Natural killer cell (primary cell): ENCODE measurements at regions not wholly inside any gene's neighbourhood (a gene's known extent, or its start where the extent isn't known, plus 50 kb on each side); places are given as distances from the start of the nearest gene placed in this dataset.

Experiments
- ATAC-seq, 3 donors: fragments of 150-1000 bp in 2 of 3; fragments of 200-7000 bp in 1 of 3; cut with Tn5 transposase; 1 replicate in 1 of 3; 2 replicates in 2 of 3; pipeline ENCODE4 v1.10.0; 2021; ENCODE audit warnings: mild to moderate bottlenecking in 2 of 3, moderate library complexity in 2 of 3
- DNase-seq, 2 donors: peaks; one replicate each; pipeline versions ENCODE4 v3.0.0 to v3.0.0-alpha.2; 2013 to 2021; ENCODE audit warnings: mixed read lengths in 1 of 2
- H3K27ac ChIP-seq: one replicate; pipeline ENCODE4 v1.5.1; 2013; ENCODE audit warnings: mild to moderate bottlenecking, low read length
- H3K27me3 ChIP-seq: one replicate; pipeline ENCODE4 v1.6.1; 2013; ENCODE audit warnings: low read length; ENCODE audit not compliant: control insufficient read depth, insufficient read depth
- H3K36me3 ChIP-seq: one replicate; pipeline ENCODE4 v1.6.1; 2013; ENCODE audit warnings: low read length; ENCODE audit not compliant: control insufficient read depth, insufficient read depth
- H3K4me1 ChIP-seq: one replicate; pipeline ENCODE4 v1.6.1; 2013; ENCODE audit warnings: low read length; ENCODE audit not compliant: control insufficient read depth, insufficient read depth
- H3K4me3 ChIP-seq: one replicate; pipeline ENCODE4 v1.5.1; 2013; ENCODE audit warnings: low read length
- H3K9me3 ChIP-seq: one replicate; pipeline ENCODE4 v1.6.1; 2013; ENCODE audit warnings: low read length; ENCODE audit not compliant: control insufficient read depth, insufficient read depth
- H3K27ac Mint-ChIP-seq, 2 donors: one replicate each; pipeline ENCODE4 v1.8.0; 2022; ENCODE audit warnings: mild to moderate bottlenecking in 2 of 2, mixed read lengths in 2 of 2, moderate library complexity in 1 of 2
- H3K27me3 Mint-ChIP-seq, 2 donors: one replicate each; pipeline ENCODE4 v1.8.0; 2022; ENCODE audit warnings: low read depth in 2 of 2, mixed read lengths in 2 of 2
- H3K36me3 Mint-ChIP-seq: one replicate; pipeline ENCODE4 v1.8.0; 2022; ENCODE audit warnings: mixed read lengths
- H3K4me1 Mint-ChIP-seq, 2 donors: one replicate each; pipeline ENCODE4 v1.8.0; 2022; ENCODE audit warnings: mixed read lengths in 2 of 2
- H3K4me3 Mint-ChIP-seq: one replicate; pipeline ENCODE4 v1.8.0; 2022; ENCODE audit warnings: mild to moderate bottlenecking, moderate library complexity, mixed read lengths
- H3K9me3 Mint-ChIP-seq, 2 donors: one replicate each; pipeline ENCODE4 v1.8.0; 2022; ENCODE audit warnings: mixed read lengths in 2 of 2
- WGBS: methylation state at CpG from one replicate; pipeline ENCODE4 v1.1.7; 2013; ENCODE audit warnings: missing lambda C conversion rate; ENCODE audit not compliant: insufficient coverage; 5-methylcytosine and 5-hydroxymethylcytosine counted together
- intact Hi-C: fragments of 100-400 bp; cut with micrococcal nuclease; formaldehyde crosslinking; loops from one replicate; pipeline ENCODE4 v1.14.2; 2022
- TF ChIP-seq, protein P1 (sequence below): fragments of 200-600 bp; IDR thresholded peaks from one replicate; pipeline ENCODE4 v1.8.0; 2022; ENCODE audit warnings: antibody characterized with exemption

DNA sequence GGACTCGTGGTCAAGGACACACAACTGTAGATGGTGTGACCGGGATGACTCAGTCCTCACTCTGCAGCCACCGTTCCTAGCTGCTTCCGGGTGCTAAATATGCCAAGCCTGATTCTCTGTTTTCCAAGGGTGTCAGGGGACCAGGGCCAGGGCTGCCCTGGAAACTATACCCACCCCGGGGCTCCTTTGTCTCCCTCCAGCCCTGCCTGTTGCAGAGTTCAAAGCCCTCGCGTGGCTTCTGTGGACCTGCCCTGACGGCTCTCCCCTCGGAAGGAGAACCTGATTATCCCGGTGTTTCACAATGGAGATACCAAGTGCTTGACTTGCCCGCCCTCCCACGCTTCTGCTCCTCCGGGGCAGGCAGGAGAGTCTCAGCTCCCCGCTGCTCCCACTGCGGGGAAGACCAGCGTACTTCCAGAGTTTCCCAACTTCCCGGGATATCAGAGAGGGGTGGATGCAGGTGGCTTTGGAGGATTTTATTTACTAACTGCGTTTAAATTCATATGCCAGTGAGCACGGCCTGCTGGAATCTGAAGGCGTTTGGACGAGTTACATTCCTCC is 125.0 kb downstream of the ASB7 start:
- no peaks in the 10 kb centered on the region for H3K4me1 Mint-ChIP-seq
- H3K27me3 ChIP-seq: no peaks in the 10 kb centered on the region
- no peaks in the 10 kb centered on the region for H3K36me3 ChIP-seq
- no peak overlapping the region for H3K4me3 ChIP-seq
- H3K9me3 ChIP-seq: no peaks in the 10 kb centered on the region
- H3K27me3 Mint-ChIP-seq: peaks cover 5 to 10% of the 10 kb centered on the region in 2 donors
- H3K4me3 Mint-ChIP-seq: no peak overlapping the region
- H3K36me3 Mint-ChIP-seq: no peaks in the 10 kb centered on the region
- H3K9me3 Mint-ChIP-seq: no peaks in the 10 kb centered on the region
- 90% methylated on average over 21 of the region's 21 CpGs for WGBS
- no peak overlapping the region for H3K27ac ChIP-seq
- no peak overlapping the region for H3K27ac Mint-ChIP-seq
- H3K4me1 ChIP-seq: no peaks in the 10 kb centered on the region
- intact Hi-C loops: no loop called here
- TF ChIP-seq, protein P1, sequence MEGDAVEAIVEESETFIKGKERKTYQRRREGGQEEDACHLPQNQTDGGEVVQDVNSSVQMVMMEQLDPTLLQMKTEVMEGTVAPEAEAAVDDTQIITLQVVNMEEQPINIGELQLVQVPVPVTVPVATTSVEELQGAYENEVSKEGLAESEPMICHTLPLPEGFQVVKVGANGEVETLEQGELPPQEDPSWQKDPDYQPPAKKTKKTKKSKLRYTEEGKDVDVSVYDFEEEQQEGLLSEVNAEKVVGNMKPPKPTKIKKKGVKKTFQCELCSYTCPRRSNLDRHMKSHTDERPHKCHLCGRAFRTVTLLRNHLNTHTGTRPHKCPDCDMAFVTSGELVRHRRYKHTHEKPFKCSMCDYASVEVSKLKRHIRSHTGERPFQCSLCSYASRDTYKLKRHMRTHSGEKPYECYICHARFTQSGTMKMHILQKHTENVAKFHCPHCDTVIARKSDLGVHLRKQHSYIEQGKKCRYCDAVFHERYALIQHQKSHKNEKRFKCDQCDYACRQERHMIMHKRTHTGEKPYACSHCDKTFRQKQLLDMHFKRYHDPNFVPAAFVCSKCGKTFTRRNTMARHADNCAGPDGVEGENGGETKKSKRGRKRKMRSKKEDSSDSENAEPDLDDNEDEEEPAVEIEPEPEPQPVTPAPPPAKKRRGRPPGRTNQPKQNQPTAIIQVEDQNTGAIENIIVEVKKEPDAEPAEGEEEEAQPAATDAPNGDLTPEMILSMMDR: no peak
- ATAC-seq: no peak
- no peak for DNase-seq

DNA sequence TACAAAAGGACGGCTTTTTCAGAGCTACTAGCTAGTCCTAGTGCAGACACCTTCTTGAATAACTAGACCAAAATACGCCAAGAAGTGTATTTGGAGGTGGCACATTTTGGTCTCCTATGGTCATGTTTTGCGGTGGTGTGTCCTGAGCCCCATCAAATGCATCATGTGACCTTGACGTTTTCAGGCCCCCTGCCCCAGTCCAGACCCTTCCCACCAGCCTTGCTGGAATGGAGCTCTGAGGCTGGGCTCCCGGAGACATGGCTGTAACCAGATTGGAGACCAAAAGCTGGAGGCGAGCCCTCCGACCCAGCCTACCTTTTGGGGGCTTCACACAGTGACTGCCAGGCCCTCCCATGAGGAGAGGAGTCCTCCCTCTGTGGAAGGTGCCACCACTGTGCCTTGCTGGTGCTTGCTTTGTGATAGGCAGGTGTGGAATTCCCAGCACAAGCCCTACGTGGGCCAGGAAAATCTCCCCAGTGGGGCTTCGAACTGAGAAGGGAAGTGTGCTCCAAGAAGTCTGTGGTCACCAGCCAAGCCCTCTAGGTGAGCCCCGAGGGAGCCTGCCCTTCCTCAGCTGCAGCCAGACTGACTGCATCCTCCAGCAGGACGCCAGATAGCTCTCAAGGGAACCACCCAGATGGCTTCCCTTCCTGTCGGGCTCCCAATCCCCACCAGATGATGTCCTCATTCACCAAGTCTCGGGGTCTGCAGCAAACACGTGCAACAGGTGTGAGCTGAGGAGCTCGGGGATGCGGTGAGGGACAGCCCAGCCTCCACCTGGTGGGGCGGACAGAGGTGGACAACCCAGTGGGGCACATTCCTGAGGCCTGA is 126.2 kb downstream of the ASB7 start:
- Mint-ChIP-seq H3K27ac (no peak overlapping the region), H3K36me3 (no peaks in the 10 kb centered on the region), H3K4me3 (no peak overlapping the region), H3K27me3 (peaks cover 1 to 5% of the 10 kb centered on the region in 2 donors), H3K9me3 (no peaks in the 10 kb centered on the region), H3K4me1 (no peaks in the 10 kb centered on the region)
- H3K4me3 ChIP-seq: no peak overlapping the region
- no peak for ATAC-seq
- DNase-seq: no peak
- TF ChIP-seq, protein P1: no peak
- intact Hi-C loops: no loop called here
- no peak overlapping the region for H3K27ac ChIP-seq
- no peaks in the 10 kb centered on the region for H3K36me3 ChIP-seq
- no peaks in the 10 kb centered on the region for H3K9me3 ChIP-seq
- no peaks in the 10 kb centered on the region for H3K4me1 ChIP-seq
- 64% methylated on average over 16 of the region's 17 CpGs for WGBS
- H3K27me3 ChIP-seq: no peaks in the 10 kb centered on the region

DNA sequence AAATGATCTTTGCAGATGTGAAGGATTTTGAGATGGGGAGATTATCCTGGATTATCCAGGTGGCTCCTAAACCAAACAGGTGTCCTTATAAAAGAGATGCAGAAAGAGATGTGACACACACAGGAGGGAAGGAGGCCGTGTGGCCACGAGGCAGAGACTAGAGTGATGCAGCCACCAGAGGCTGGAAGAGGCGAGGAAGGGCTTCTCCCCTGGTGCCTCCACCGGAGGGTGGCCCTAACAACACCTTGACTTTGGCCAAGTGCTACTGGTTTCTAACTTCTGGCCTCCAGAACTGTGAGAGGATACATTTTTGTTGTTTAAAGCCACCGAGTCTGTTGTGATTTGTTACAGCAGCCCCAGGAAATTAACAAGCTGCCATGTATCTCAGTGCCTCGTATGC is 127.1 kb downstream of the ASB7 start:
- Mint-ChIP-seq H3K4me1 (no peaks in the 10 kb centered on the region), H3K9me3 (no peaks in the 10 kb centered on the region), H3K4me3 (no peak overlapping the region), H3K27me3 (peaks cover 0 to 5% of the 10 kb centered on the region in 2 donors), H3K27ac (no peak overlapping the region), H3K36me3 (no peaks in the 10 kb centered on the region)
- ATAC-seq (no peak), DNase-seq (no peak)
- Histone ChIP-seq H3K27me3 (no peaks in the 10 kb centered on the region), H3K9me3 (no peaks in the 10 kb centered on the region), H3K4me3 (no peak overlapping the region), H3K36me3 (no peaks in the 10 kb centered on the region), H3K4me1 (no peaks in the 10 kb centered on the region), H3K27ac (no peak overlapping the region)
- WGBS: 86% methylated on average over 6 of the region's 6 CpGs
- TF ChIP-seq, protein P1: no peak
- intact Hi-C loops: no loop called here
